Dermis microvascular lymphatic vessel endothelial cell (primary cell): ENCODE measurements at regions not wholly inside any gene's neighbourhood (a gene's known extent, or its start where the extent isn't known, plus 50 kb on each side); places are given as distances from the start of the nearest gene placed in this dataset.

Source experiments
- DNase-seq, 2 donors: peaks; one replicate each; pipeline versions ENCODE4 v3.0.0 to v3.0.0-alpha.2; 2010; ENCODE audit warnings: low read depth in 2 of 2

GRCh38 chr10:60728056-60728455 lies 50.2 kb upstream of the CDK1 start:
- DNase-seq, result no peak

- DNase-seq, result no peak
Measured at GRCh38 chr10:60726257-60726656, 52.0 kb upstream of the CDK1 start.

- no peak for DNase-seq
Measured at GRCh38 chr10:60722623-60723022, 55.7 kb upstream of the CDK1 start.

GRCh38 chr10:60719721-60720120 lies 58.6 kb upstream of the CDK1 start:
- no peak for DNase-seq

- DNase-seq, result no peak
Measured at GRCh38 chr10:60718886-60719285, 59.4 kb upstream of the CDK1 start.

GRCh38 chr10:60717852-60718251 lies 60.4 kb upstream of the CDK1 start:
- no peak for DNase-seq

GRCh38 chr10:60714233-60714632 lies 64.0 kb upstream of the CDK1 start:
- no peak for DNase-seq

GRCh38 chr10:60711496-60711895 lies 66.8 kb upstream of the CDK1 start:
- no peak for DNase-seq

- DNase-seq, result no peak
Measured at GRCh38 chr10:60710041-60710440, 68.2 kb upstream of the CDK1 start.

- DNase-seq, result no peak
Measured at GRCh38 chr10:60708666-60709065, 69.6 kb upstream of the CDK1 start.

- DNase-seq, result no peak
Measured at GRCh38 chr10:60707841-60708240, 70.4 kb upstream of the CDK1 start.

- DNase-seq, result no peak
Measured at GRCh38 chr10:60706146-60706545, 72.1 kb upstream of the CDK1 start.

GRCh38 chr10:60705376-60705775 lies 72.9 kb upstream of the CDK1 start:
- DNase-seq, result no peak

GRCh38 chr10:60704471-60704870 lies 73.8 kb upstream of the CDK1 start:
- DNase-seq, result peak; percentile 67 to 92

- DNase-seq, result no peak
Measured at GRCh38 chr10:60703266-60704041, 74.8 kb upstream of the CDK1 start.

- no peak for DNase-seq
Measured at GRCh38 chr10:60687679-60688078, 90.6 kb upstream of the CDK1 start.

GRCh38 chr10:60684091-60684490 lies 94.2 kb upstream of the CDK1 start:
- no peak for DNase-seq

- DNase-seq, result no peak
Measured at GRCh38 chr10:60681103-60681502, 97.2 kb upstream of the CDK1 start.

GRCh38 chr10:60679388-60679990 lies 98.8 kb upstream of the CDK1 start:
- DNase-seq, result no peak

GRCh38 chr10:60678978-60679377 lies 99.3 kb upstream of the CDK1 start:
- no peak for DNase-seq

- no peak for DNase-seq
Measured at GRCh38 chr10:60677531-60678129, 100.6 kb upstream of the CDK1 start.

GRCh38 chr10:60675236-60675635 lies 103.0 kb upstream of the CDK1 start:
- DNase-seq, result no peak

GRCh38 chr10:60669501-60669900 lies 108.8 kb upstream of the CDK1 start:
- no peak for DNase-seq
